A549 (cell line): ENCODE measurements at regions not wholly inside any gene's neighbourhood (a gene's known extent, or its start where the extent isn't known, plus 50 kb on each side); places are given as distances from the start of the nearest gene placed in this dataset.

Source experiments
- ATAC-seq, 2 experiments: fragments of 200-7000 bp in 1 of 2; fragments of >200 bp in 1 of 2; cut with Nextera tagmentation in 1 of 2; cut with Tn5 transposase in 1 of 2; 3 replicates each; pipeline versions ENCODE4 v1.8.0 to v1.9.1; 2018 to 2020; ENCODE audit warnings: mild to moderate bottlenecking in 1 of 2, moderate library complexity in 1 of 2
- CTCF ChIA-PET: fragments of 300-600 bp; sonication (Branson Sonifier 250); formaldehyde crosslinking; extraction: SDS; loops from one replicate; lab custom pipeline; 2021; ENCODE audit warnings: antibody characterized with exemption, inconsistent platforms; lab: Yijun Ruan, JAX
- POLR2A ChIA-PET: fragments of 350-600 bp; formaldehyde crosslinking; extraction: SDS; loops from one replicate; lab custom pipeline; 2021; ENCODE audit warnings: antibody characterized with exemption, inconsistent platforms; lab: Yijun Ruan, JAX
- DNase-seq, 2 experiments: peaks; one replicate each; pipeline versions ENCODE4 v3.0.0 to v3.0.0-alpha.2; 2011 to 2016; ENCODE audit warnings: low read depth in 1 of 2, low spot score in 1 of 2
- FAIRE-seq: peaks from 2 replicates; lab custom pipeline; 2011; peaks lifted over from hg19 to GRCh38; lab: Jason Lieb, UNC
- H3K27ac ChIP-seq, 2 experiments: fragments of >200 bp; sonication (Bioruptor Twin); formaldehyde crosslinking; 3 replicates each; pipeline ENCODE4 v1.5.1; 2016 to 2017
- H3K4me1 ChIP-seq: fragments of >200 bp; sonication (Bioruptor Twin); formaldehyde crosslinking; 3 replicates; pipeline ENCODE4 v1.6.1; 2016
- H3K4me2 ChIP-seq: fragments of >200 bp; sonication (Bioruptor Twin); formaldehyde crosslinking; 3 replicates; pipeline ENCODE4 v1.6.1; 2016
- H3K4me3 ChIP-seq: fragments of >200 bp; sonication (Bioruptor Twin); formaldehyde crosslinking; 3 replicates; pipeline ENCODE4 v1.5.1; 2016
- H3K9me3 ChIP-seq: fragments of >200 bp; sonication (Bioruptor Twin); formaldehyde crosslinking; 3 replicates; pipeline ENCODE4 v1.6.1; 2016
- CBX2 ChIP-seq: fragments of 200-600 bp; sonication (generic); IDR thresholded peaks from 2 replicates; pipeline ENCODE4 v1.6.1; 2016; ENCODE audit warnings: low read depth, mild to moderate bottlenecking, borderline replicate concordance
- CHD4 ChIP-seq: fragments of 200-600 bp; sonication (generic); IDR thresholded peaks from 2 replicates; pipeline ENCODE4 v1.6.1; 2016; ENCODE audit warnings: antibody characterized with exemption, mild to moderate bottlenecking, borderline replicate concordance
- FOSL2 ChIP-seq, 2 experiments: fragments of 450-650 bp in 1 of 2; fragments of >200 bp in 1 of 2; sonication (Bioruptor Twin) in 1 of 2; formaldehyde crosslinking; IDR thresholded peaks; 2 replicates each; pipeline versions ENCODE4 v1.5.0 to v1.6.1; 2016 to 2020; ENCODE audit warnings: mild to moderate bottlenecking in 1 of 2, moderate library complexity in 1 of 2
- FOXS1 ChIP-seq: fragments of 250-450 bp; sonication (Bioruptor Pico); IDR thresholded peaks from 2 replicates; pipeline ENCODE4 v1.5.0; 2020; ENCODE audit warnings: mild to moderate bottlenecking, moderate library complexity
- GATA3 ChIP-seq: IDR thresholded peaks from 2 replicates; pipeline ENCODE4 v1.6.1; 2012; ENCODE audit warnings: borderline replicate concordance
- HDAC2 ChIP-seq: fragments of 200-600 bp; sonication (generic); IDR thresholded peaks from 2 replicates; pipeline ENCODE4 v1.6.1; 2016
- HOXB5 ChIP-seq: fragments of 250-450 bp; sonication (Bioruptor Pico); IDR thresholded peaks from 2 replicates; pipeline ENCODE4 v1.5.0; 2020; ENCODE audit warnings: mild to moderate bottlenecking, moderate library complexity
- MAZ ChIP-seq: fragments of 150-350 bp; IDR thresholded peaks from 2 replicates; pipeline ENCODE4 v1.6.1; 2014; ENCODE audit warnings: antibody characterized with exemption, low read depth, low read length, borderline replicate concordance
- POLR2A ChIP-seq: IDR thresholded peaks from 2 replicates; pipeline ENCODE4 v1.6.1; 2012; ENCODE audit warnings: mild to moderate bottlenecking, low read length
- POLR2AphosphoS2 ChIP-seq: conservative IDR thresholded peaks from 2 replicates; pipeline ENCODE4 v1.6.1; 2012; ENCODE audit warnings: low read length, improper control_type of control experiment, inconsistent platforms
- RFX5 ChIP-seq: fragments of 450-650 bp; IDR thresholded peaks from 2 replicates; pipeline ENCODE4 v1.7.1; 2014; ENCODE audit warnings: antibody characterized with exemption, mild to moderate bottlenecking, moderate library complexity
- RNF2 ChIP-seq: fragments of 200-600 bp; sonication (generic); IDR thresholded peaks from 2 replicates; pipeline ENCODE4 v1.6.1; 2016; ENCODE audit warnings: low read depth, mild to moderate bottlenecking, antibody characterized with exemption, moderate library complexity, borderline replicate concordance
- TFCP2L1 ChIP-seq: fragments of 250-450 bp; sonication (Bioruptor Pico); IDR thresholded peaks from 2 replicates; pipeline ENCODE4 v1.5.0; 2021; ENCODE audit warnings: mild to moderate bottlenecking
- WGBS: methylation state at CpG from one replicate; pipeline ENCODE4 v1.1.6; 2017; ENCODE audit errors: missing lambda C conversion rate; 5-methylcytosine and 5-hydroxymethylcytosine counted together
- TF ChIP-seq, protein P1 (sequence below): fragments of 200-600 bp; sonication (generic); IDR thresholded peaks from 2 replicates; pipeline ENCODE4 v1.6.1; 2016; ENCODE audit warnings: antibody characterized with exemption, mild to moderate bottlenecking, moderate library complexity
- TF ChIP-seq, protein P2 (sequence below): fragments of >200 bp; sonication (Bioruptor Twin); formaldehyde crosslinking; IDR thresholded peaks from 2 replicates; pipeline ENCODE4 v1.6.1; 2016
- TF ChIP-seq, protein P3 (sequence below): IDR thresholded peaks from 2 replicates; pipeline ENCODE4 v1.6.1; 2012
- TF ChIP-seq, protein P4 (sequence below): fragments of 150-350 bp; IDR thresholded peaks from 2 replicates; pipeline ENCODE4 v1.6.1; 2014; ENCODE audit warnings: low read depth, mild to moderate bottlenecking, low read length
- TF ChIP-seq, protein P5 (sequence below): fragments of 250-450 bp; sonication (Bioruptor Pico); IDR thresholded peaks from 2 replicates; pipeline ENCODE4 v1.5.0; 2021; ENCODE audit warnings: mild to moderate bottlenecking, moderate library complexity, borderline replicate concordance
- TF ChIP-seq, protein P6 (sequence below): IDR thresholded peaks from 2 replicates; pipeline ENCODE4 v1.6.1; 2012

DNA sequence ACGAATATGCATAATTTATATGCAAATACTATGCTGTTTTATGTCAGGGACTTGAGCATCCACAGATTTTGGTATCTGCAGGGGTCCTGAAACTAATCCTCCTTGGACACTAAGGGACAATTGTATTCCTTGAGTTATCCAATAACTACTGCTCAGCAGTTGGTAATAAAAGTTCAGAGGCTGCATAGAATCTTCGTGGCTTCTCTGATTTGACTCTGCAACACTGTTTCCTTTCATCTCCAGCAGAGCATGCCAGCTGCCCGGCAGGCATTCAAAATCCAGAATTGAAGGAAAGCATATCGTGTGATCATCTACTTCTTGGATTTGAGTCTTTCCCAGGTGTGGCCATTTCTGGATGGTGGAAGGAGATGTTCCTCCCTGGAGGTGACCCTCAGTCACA lies 64.5 kb upstream of the MRI1 start:
- WGBS = 15% methylated on average over 4 of the region's 4 CpGs
- Histone ChIP-seq H3K4me3 (no peak overlapping the region), H3K4me2 (no peak overlapping the region), H3K27ac (no peak overlapping the region), H3K4me1 (no peaks in the 10 kb centered on the region), H3K9me3 (no peaks in the 10 kb centered on the region)
- FAIRE-seq (no peak), ATAC-seq (no peak), DNase-seq (no peak)
- CTCF ChIA-PET = no interaction called here
- no peak for TF ChIP-seq HDAC2
- TF ChIP-seq, protein P1, sequence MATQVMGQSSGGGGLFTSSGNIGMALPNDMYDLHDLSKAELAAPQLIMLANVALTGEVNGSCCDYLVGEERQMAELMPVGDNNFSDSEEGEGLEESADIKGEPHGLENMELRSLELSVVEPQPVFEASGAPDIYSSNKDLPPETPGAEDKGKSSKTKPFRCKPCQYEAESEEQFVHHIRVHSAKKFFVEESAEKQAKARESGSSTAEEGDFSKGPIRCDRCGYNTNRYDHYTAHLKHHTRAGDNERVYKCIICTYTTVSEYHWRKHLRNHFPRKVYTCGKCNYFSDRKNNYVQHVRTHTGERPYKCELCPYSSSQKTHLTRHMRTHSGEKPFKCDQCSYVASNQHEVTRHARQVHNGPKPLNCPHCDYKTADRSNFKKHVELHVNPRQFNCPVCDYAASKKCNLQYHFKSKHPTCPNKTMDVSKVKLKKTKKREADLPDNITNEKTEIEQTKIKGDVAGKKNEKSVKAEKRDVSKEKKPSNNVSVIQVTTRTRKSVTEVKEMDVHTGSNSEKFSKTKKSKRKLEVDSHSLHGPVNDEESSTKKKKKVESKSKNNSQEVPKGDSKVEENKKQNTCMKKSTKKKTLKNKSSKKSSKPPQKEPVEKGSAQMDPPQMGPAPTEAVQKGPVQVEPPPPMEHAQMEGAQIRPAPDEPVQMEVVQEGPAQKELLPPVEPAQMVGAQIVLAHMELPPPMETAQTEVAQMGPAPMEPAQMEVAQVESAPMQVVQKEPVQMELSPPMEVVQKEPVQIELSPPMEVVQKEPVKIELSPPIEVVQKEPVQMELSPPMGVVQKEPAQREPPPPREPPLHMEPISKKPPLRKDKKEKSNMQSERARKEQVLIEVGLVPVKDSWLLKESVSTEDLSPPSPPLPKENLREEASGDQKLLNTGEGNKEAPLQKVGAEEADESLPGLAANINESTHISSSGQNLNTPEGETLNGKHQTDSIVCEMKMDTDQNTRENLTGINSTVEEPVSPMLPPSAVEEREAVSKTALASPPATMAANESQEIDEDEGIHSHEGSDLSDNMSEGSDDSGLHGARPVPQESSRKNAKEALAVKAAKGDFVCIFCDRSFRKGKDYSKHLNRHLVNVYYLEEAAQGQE = no peak
- TF ChIP-seq RNF2 = no peak
- no peak for TF ChIP-seq POLR2A
- no peak for TF ChIP-seq HOXB5 (CRISPR knock-in tag)
- TF ChIP-seq, protein P2, sequence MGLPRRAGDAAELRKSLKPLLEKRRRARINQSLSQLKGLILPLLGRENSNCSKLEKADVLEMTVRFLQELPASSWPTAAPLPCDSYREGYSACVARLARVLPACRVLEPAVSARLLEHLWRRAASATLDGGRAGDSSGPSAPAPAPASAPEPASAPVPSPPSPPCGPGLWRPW = no peak
- no peak for TF ChIP-seq GATA3
- POLR2A ChIA-PET = no interaction called here

DNA sequence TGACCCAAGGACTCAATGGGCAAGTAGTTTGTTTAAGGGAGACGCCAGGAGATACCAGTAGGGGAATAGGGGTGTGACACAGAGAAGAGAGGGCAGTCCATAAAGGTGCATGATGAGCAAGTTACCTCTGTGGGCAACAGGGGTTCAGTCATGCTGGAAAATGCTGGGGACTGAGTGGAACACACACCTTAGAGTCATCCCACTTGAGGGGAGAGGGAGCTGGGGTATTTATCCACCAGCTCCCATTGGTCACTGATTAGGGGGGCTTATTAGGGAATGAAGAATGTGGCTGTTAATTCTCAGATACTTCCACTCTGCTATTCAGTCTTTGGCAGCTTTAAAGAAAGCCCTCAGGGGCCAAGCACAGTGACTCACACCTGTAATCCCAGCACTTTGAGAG lies 67.5 kb upstream of the MRI1 start:
- Histone ChIP-seq H3K9me3 (no peaks in the 10 kb centered on the region), H3K4me3 (no peak overlapping the region), H3K27ac (no peak overlapping the region), H3K4me1 (no peaks in the 10 kb centered on the region), H3K4me2 (no peak overlapping the region)
- DNase-seq = no peak
- ATAC-seq = no peak
- no peak for FAIRE-seq
- ChIA-PET CTCF (no interaction called here), POLR2A (no interaction called here)
- TF ChIP-seq HOXB5 (CRISPR knock-in tag) (no peak), RFX5 (no peak), FOXS1 (CRISPR knock-in tag) (no peak), CHD4 (no peak), CBX2 (no peak), MAZ (no peak), FOSL2 (IDR thresholded peaks at IDR 0.05) (no peak), FOSL2 (CRISPR knock-in tag; IDR thresholded peaks at IDR 0.05) (no peak)
- TF ChIP-seq, protein P3, sequence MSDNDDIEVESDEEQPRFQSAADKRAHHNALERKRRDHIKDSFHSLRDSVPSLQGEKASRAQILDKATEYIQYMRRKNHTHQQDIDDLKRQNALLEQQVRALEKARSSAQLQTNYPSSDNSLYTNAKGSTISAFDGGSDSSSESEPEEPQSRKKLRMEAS = no peak
- TF ChIP-seq, protein P4, sequence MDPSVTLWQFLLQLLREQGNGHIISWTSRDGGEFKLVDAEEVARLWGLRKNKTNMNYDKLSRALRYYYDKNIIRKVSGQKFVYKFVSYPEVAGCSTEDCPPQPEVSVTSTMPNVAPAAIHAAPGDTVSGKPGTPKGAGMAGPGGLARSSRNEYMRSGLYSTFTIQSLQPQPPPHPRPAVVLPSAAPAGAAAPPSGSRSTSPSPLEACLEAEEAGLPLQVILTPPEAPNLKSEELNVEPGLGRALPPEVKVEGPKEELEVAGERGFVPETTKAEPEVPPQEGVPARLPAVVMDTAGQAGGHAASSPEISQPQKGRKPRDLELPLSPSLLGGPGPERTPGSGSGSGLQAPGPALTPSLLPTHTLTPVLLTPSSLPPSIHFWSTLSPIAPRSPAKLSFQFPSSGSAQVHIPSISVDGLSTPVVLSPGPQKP = no peak
- WGBS = 0% methylated on average over 1 of the region's 1 CpG

DNA sequence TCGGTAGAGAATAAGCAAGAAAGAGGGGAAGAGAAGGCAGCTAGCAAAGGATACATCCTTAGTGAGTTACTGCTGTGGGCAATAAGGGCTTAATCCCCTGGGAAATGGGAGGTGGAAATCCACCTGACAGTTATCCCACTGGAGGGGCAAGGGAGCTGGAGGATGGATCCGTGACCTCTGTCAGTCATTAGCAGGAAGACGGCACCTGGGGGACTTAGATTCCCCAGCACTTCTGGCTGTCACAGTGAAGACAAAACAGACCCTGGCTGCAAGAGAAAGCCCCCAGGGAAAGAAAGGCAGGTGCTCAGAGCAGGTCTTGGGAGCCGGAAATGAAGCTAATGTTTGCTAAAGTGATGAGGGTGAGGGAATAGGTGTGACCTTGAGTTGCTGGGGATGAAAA lies 70.4 kb upstream of the MRI1 start:
- FAIRE-seq (no peak), ATAC-seq (no peak), DNase-seq (no peak)
- WGBS = 83% methylated on average over 4 of the region's 4 CpGs
- CTCF ChIA-PET = no interaction called here
- Histone ChIP-seq H3K4me2 (no peak overlapping the region), H3K9me3 (no peaks in the 10 kb centered on the region), H3K27ac (no peak overlapping the region), H3K4me1 (no peaks in the 10 kb centered on the region)
- POLR2A ChIA-PET = no interaction called here
- TF ChIP-seq, protein P2 = no peak
- no peak for TF ChIP-seq POLR2AphosphoS2
- TF ChIP-seq HOXB5 (CRISPR knock-in tag) = no peak
- no peak for TF ChIP-seq TFCP2L1 (CRISPR knock-in tag)
- TF ChIP-seq, protein P5, sequence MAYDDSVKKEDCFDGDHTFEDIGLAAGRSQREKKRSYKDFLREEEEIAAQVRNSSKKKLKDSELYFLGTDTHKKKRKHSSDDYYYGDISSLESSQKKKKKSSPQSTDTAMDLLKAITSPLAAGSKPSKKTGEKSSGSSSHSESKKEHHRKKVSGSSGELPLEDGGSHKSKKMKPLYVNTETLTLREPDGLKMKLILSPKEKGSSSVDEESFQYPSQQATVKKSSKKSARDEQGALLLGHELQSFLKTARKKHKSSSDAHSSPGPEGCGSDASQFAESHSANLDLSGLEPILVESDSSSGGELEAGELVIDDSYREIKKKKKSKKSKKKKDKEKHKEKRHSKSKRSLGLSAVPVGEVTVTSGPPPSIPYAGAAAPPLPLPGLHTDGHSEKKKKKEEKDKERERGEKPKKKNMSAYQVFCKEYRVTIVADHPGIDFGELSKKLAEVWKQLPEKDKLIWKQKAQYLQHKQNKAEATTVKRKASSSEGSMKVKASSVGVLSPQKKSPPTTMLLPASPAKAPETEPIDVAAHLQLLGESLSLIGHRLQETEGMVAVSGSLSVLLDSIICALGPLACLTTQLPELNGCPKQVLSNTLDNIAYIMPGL (CRISPR knock-in tag) = no peak
- TF ChIP-seq, protein P6, sequence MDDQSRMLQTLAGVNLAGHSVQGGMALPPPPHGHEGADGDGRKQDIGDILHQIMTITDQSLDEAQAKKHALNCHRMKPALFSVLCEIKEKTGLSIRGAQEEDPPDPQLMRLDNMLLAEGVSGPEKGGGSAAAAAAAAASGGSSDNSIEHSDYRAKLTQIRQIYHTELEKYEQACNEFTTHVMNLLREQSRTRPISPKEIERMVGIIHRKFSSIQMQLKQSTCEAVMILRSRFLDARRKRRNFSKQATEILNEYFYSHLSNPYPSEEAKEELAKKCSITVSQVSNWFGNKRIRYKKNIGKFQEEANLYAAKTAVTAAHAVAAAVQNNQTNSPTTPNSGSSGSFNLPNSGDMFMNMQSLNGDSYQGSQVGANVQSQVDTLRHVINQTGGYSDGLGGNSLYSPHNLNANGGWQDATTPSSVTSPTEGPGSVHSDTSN = no peak
- TF ChIP-seq, protein P1 = no peak
- TF ChIP-seq, all 56 proteins: peak for 0
- H3K4me3 ChIP-seq = no peak overlapping the region
